GM23248 (cell line): ENCODE measurements at regions not wholly inside any gene's neighbourhood (a gene's known extent, or its start where the extent isn't known, plus 50 kb on each side); places are given as distances from the start of the nearest gene placed in this dataset.

Experiments used
- EZH2 ChIP-seq: fragments of 200-600 bp; sonication (generic); IDR thresholded peaks from 2 replicates; pipeline ENCODE4 v1.6.1; 2018; ENCODE audit warnings: antibody characterized with exemption, mild to moderate bottlenecking; ENCODE audit not compliant: insufficient read depth, poor library complexity, severe bottlenecking
- EZH2phosphoT487 ChIP-seq: fragments of 200-600 bp; sonication (generic); IDR thresholded peaks from 2 replicates; pipeline ENCODE4 v1.6.1; 2018; ENCODE audit warnings: antibody characterized with exemption, moderate library complexity, mild to moderate bottlenecking, low read depth; ENCODE audit not compliant: insufficient read depth

DNA sequence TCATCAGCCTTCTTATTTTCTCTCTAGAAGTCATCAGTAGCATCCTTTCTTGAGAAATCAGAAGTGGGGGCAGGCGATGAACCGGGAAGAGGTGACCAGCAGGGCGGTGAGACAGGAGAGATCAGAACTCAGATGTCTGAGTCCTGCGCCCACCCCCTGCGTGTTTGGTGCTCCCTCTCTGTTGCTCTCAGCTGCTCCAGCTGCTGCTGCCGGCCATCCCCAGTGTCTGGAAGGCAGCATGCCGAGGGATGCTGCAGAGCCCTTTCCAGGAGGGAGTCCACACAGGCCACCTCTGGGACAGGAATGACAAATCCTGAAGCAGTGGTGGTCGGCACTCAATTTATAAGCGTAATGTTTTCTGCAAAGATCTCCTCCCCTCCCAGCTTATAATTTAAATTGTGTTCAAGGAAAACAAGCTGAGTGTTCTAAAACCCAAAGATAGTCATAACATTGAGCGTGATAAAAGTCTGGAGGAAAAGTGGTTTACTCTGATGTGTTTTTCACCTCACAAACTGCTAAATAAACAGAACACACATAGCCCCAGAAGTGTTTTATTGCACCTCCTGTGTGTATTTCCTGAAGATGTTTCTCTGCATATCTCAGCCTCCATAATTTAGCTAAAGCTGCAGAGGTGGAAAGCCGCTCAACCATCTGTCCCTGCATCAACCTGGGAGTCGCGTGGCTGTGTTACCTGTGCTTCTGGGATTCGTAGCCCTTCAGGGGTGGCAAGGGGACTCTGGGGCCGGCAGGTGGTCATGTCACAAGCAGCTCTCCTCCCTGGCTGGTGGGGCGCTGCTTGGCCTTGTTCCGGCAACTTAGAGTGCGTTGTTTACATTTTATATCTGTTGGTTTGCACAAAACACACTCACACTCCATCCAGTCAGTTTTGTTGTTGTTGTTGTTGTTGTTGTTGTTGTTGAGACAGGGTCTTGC lies 191.2 kb downstream of the USP12 start:
- no peak for TF ChIP-seq EZH2
- no peak for TF ChIP-seq EZH2phosphoT487
